B cell (primary cell): ENCODE measurements at regions not wholly inside any gene's neighbourhood (a gene's known extent, or its start where the extent isn't known, plus 50 kb on each side); places are given as distances from the start of the nearest gene placed in this dataset.

Experiments used
- ATAC-seq: fragments of 200-7000 bp; cut with Tn5 transposase; one replicate; pipeline ENCODE4 v1.10.0; 2021; ENCODE audit warnings: low read depth, mild to moderate bottlenecking, moderate number of reproducible peaks, moderate library complexity
- CTCF ChIA-PET: fragments of 350-600 bp; sonication (Branson Sonifier 250); formaldehyde crosslinking; loops from one replicate; lab custom pipeline; 2021; ENCODE audit warnings: antibody characterized with exemption, inconsistent platforms; lab: Charles Lee
- POLR2A ChIA-PET: fragments of 350-600 bp; sonication (Branson Sonifier 250); formaldehyde crosslinking; loops from one replicate; lab custom pipeline; 2021; ENCODE audit warnings: antibody characterized with exemption; lab: Charles Lee
- DNase-seq: peaks from one replicate; pipeline ENCODE4 v3.0.0; 2013
- H2AFZ ChIP-seq: 2 replicates; pipeline ENCODE4 v1.6.1; 2012; ENCODE audit warnings: mild to moderate bottlenecking, low read depth, low read length; ENCODE audit not compliant: insufficient read depth, poor library complexity, severe bottlenecking
- H3K27ac ChIP-seq, 2 donors: 1 replicate in 1 of 2; 2 replicates in 1 of 2; pipeline ENCODE4 v1.5.1; 2012 to 2013; ENCODE audit warnings: low read length in 2 of 2, mild to moderate bottlenecking in 2 of 2, moderate library complexity in 1 of 2
- H3K27me3 ChIP-seq, 4 experiments: fragments of 200-600 bp in 1 of 4; sonication (generic) in 1 of 4; replicated peaks in 1 of 4; 1 replicate in 2 of 4; 2 replicates in 2 of 4; pipeline versions ENCODE4 v1.6.1 to v1.7.0; 2013 to 2016; ENCODE audit warnings: low read length in 3 of 4, mild to moderate bottlenecking in 2 of 4, mixed read lengths in 1 of 4, moderate library complexity in 1 of 4; ENCODE audit not compliant: insufficient read depth in 4 of 4, control insufficient read depth in 3 of 4; ENCODE audit errors: control extremely low read depth in 1 of 4
- H3K36me3 ChIP-seq, 2 experiments: replicated peaks in 1 of 2; 1 replicate in 1 of 2; 2 replicates in 1 of 2; pipeline versions ENCODE4 v1.6.1 to v1.7.1; 2013; ENCODE audit warnings: low read length in 1 of 2; ENCODE audit not compliant: insufficient read depth in 2 of 2, control insufficient read depth in 1 of 2; ENCODE audit errors: control extremely low read depth in 1 of 2, extremely low read depth in 1 of 2
- H3K4me1 ChIP-seq, 2 donors: fragments of 200-600 bp in 1 of 2; sonication (generic) in 1 of 2; 1 replicate in 1 of 2; 2 replicates in 1 of 2; pipeline versions ENCODE4 v1.5.1 to v1.6.1; 2013 to 2017; ENCODE audit warnings: low read length in 2 of 2; ENCODE audit not compliant: control insufficient read depth in 2 of 2, insufficient read depth in 2 of 2
- H3K4me2 ChIP-seq: replicated peaks from 2 replicates; pipeline ENCODE3; 2012; ENCODE audit warnings: mild to moderate bottlenecking, low read depth, low read length; ENCODE audit not compliant: poor library complexity, severe bottlenecking
- H3K4me3 ChIP-seq, 5 experiments: fragments of 200-600 bp in 1 of 5; sonication (generic) in 1 of 5; 1 replicate in 3 of 5; 2 replicates in 2 of 5; pipeline versions ENCODE4 v1.5.1 to v1.7.0; 2011 to 2016; ENCODE audit warnings: low read length in 4 of 5, mild to moderate bottlenecking in 4 of 5, low read depth in 2 of 5, control low read depth in 1 of 5, moderate library complexity in 1 of 5; ENCODE audit not compliant: insufficient read depth in 1 of 5; ENCODE audit errors: control extremely low read depth in 1 of 5, extremely low read depth in 1 of 5
- H3K79me2 ChIP-seq: fragments of 200-600 bp; sonication (generic); one replicate; pipeline ENCODE4 v1.6.0; 2016; ENCODE audit warnings: low read length; ENCODE audit not compliant: control insufficient read depth, insufficient read depth
- H3K9ac ChIP-seq: fragments of 200-600 bp; sonication (generic); 2 replicates; pipeline ENCODE4 v1.6.1; 2017; ENCODE audit warnings: mild to moderate bottlenecking, low read length, moderate library complexity
- H3K9me3 ChIP-seq, 3 donors: one replicate each; pipeline versions ENCODE4 v1.6.1 to v1.7.1; 2013; ENCODE audit warnings: low read length in 2 of 3; ENCODE audit not compliant: control insufficient read depth in 2 of 3, insufficient read depth in 1 of 3; ENCODE audit errors: control extremely low read depth in 1 of 3
- H4K20me1 ChIP-seq: 2 replicates; pipeline ENCODE4 v1.6.0; 2012; ENCODE audit warnings: mild to moderate bottlenecking, low read length; ENCODE audit not compliant: insufficient read depth, control insufficient read depth, poor library complexity, severe bottlenecking
- H3K27ac Mint-ChIP-seq: one replicate; pipeline ENCODE4 v1.8.0; 2021; ENCODE audit warnings: mixed read lengths
- H3K27me3 Mint-ChIP-seq: one replicate; pipeline ENCODE4 v1.8.0; 2021; ENCODE audit warnings: mixed read lengths
- H3K4me1 Mint-ChIP-seq: one replicate; pipeline ENCODE4 v1.8.0; 2021; ENCODE audit warnings: mixed read lengths
- H3K4me3 Mint-ChIP-seq: one replicate; pipeline ENCODE4 v1.8.0; 2021; ENCODE audit warnings: mixed read lengths
- H3K9me3 Mint-ChIP-seq: one replicate; pipeline ENCODE4 v1.8.0; 2022; ENCODE audit warnings: mixed read lengths; ENCODE audit not compliant: insufficient read depth
- EZH2 ChIP-seq: IDR thresholded peaks from 2 replicates; pipeline ENCODE4 v1.6.1; 2012; ENCODE audit warnings: borderline replicate concordance, low read depth, mild to moderate bottlenecking, moderate library complexity, low read length; ENCODE audit not compliant: insufficient read depth, poor library complexity, severe bottlenecking
- WGBS: methylation state at CpG from one replicate; pipeline ENCODE4 v1.1.5; 2013; ENCODE audit warnings: missing lambda C conversion rate; ENCODE audit not compliant: insufficient coverage; 5-methylcytosine and 5-hydroxymethylcytosine counted together
- intact Hi-C: fragments of 100-400 bp; cut with micrococcal nuclease; formaldehyde crosslinking; loops from one replicate; pipeline ENCODE4 v1.10.0; 2022
- TF ChIP-seq, protein P1 (sequence below): fragments of 200-600 bp; IDR thresholded peaks from one replicate; pipeline ENCODE4 v1.8.0; 2022; ENCODE audit warnings: antibody characterized with exemption, mild to moderate bottlenecking

DNA sequence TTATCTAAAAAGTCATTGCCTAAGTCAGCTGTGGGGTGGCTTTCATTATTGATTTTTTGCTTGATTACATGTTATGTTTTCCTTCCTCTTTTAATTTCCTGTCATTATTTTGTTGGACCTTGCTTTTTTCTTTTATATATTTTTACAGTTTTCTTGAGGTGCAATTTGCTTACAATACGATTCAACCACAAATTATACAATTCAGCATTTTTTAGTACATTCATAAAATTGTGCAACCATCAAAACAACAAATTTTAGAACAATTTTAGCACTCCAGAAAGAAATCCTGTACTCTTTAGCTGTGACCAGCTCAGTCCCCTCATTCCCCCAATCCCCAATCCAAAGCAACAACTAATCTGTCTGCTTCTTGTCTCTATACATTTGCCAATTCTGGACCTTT lies 608.9 kb downstream of the C6orf118 start:
- Histone ChIP-seq H3K36me3 (no peaks in the 10 kb centered on the region), H3K4me2 (no peak overlapping the region), H3K27ac (no peak overlapping the region), H3K9ac (no peak overlapping the region), H3K4me3 (no peak overlapping the region), H3K9me3 (no peaks in the 10 kb centered on the region), H2AFZ (no peak overlapping the region), H3K27me3 (no peaks in the 10 kb centered on the region), H4K20me1 (no peaks in the 10 kb centered on the region), H3K4me1 (no peaks in the 10 kb centered on the region), H3K79me2 (no peaks in the 10 kb centered on the region)
- Mint-ChIP-seq H3K9me3 (no peaks in the 10 kb centered on the region), H3K4me3 (no peak overlapping the region), H3K27ac (no peak overlapping the region), H3K4me1 (no peaks in the 10 kb centered on the region), H3K27me3 (no peaks in the 10 kb centered on the region)
- TF ChIP-seq, protein P1, sequence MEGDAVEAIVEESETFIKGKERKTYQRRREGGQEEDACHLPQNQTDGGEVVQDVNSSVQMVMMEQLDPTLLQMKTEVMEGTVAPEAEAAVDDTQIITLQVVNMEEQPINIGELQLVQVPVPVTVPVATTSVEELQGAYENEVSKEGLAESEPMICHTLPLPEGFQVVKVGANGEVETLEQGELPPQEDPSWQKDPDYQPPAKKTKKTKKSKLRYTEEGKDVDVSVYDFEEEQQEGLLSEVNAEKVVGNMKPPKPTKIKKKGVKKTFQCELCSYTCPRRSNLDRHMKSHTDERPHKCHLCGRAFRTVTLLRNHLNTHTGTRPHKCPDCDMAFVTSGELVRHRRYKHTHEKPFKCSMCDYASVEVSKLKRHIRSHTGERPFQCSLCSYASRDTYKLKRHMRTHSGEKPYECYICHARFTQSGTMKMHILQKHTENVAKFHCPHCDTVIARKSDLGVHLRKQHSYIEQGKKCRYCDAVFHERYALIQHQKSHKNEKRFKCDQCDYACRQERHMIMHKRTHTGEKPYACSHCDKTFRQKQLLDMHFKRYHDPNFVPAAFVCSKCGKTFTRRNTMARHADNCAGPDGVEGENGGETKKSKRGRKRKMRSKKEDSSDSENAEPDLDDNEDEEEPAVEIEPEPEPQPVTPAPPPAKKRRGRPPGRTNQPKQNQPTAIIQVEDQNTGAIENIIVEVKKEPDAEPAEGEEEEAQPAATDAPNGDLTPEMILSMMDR: no peak
- TF ChIP-seq EZH2: no peak
- ChIA-PET CTCF (no interaction called here), POLR2A (no interaction called here)
- ATAC-seq (no peak), DNase-seq (no peak)
- intact Hi-C loops: no loop called here
- WGBS: 67% methylated on average over 1 of the region's 1 CpG

DNA sequence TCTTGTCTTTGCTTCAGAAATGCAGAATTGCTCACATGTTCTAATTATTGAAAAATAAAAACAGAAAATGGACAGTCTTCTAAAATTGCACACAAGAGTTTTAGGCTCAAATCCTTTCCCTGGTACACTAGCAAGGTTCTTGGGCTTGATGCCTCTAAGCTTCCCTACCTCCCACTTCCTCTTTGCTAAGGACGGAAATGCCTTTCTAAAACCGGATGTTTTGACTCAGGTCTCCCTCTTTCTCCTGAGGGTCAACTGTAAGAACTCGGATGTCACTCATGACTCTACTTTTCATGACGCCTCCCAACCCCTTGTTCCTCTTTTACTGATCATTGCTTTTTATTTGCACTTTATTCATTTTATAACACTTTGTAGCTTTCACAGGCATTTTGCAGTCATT lies 613.5 kb downstream of the C6orf118 start:
- no peaks in the 10 kb centered on the region for H3K9me3 Mint-ChIP-seq
- POLR2A ChIA-PET: no interaction called here
- no peak overlapping the region for H3K27ac Mint-ChIP-seq
- no peaks in the 10 kb centered on the region for H3K4me1 Mint-ChIP-seq
- Histone ChIP-seq H3K9me3 (no peaks in the 10 kb centered on the region), H3K4me3 (no peak overlapping the region), H3K79me2 (no peaks in the 10 kb centered on the region), H3K36me3 (no peaks in the 10 kb centered on the region), H3K27me3 (no peaks in the 10 kb centered on the region), H2AFZ (no peak overlapping the region), H4K20me1 (no peaks in the 10 kb centered on the region), H3K4me2 (no peak overlapping the region), H3K4me1 (no peaks in the 10 kb centered on the region), H3K27ac (no peak overlapping the region), H3K9ac (no peak overlapping the region)
- TF ChIP-seq EZH2: no peak
- TF ChIP-seq, protein P1: no peak
- no peak overlapping the region for H3K4me3 Mint-ChIP-seq
- DNase-seq: no peak
- intact Hi-C loops: no loop called here
- H3K27me3 Mint-ChIP-seq: no peaks in the 10 kb centered on the region
- WGBS: 42% methylated on average over 4 of the region's 4 CpGs
- CTCF ChIA-PET: no interaction called here
- no peak for ATAC-seq
